ENCODE measurements at regions not wholly inside any gene's neighbourhood (a gene's known extent, or its start where the extent isn't known, plus 50 kb on each side); places are given as distances from the start of the nearest gene placed in this dataset.

DNA sequence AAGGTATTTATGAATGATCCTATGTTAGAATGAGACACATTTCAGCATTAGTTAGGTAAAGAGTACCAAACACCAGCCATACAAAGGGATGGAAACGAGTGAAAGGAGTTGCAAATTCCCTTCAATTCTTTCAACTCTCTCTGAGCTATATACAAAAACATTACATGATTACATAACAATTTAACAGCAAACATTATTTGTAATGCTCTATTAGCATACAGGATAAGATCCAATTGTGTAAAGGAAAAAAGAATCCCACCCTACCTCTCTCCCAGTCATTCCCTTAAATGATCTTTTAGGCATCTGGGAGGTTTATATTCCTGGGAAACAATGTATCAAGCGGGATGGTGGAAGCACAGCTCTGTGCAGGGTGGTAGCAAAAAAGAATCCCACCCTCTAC, 117.9 kb downstream of the RHOU start:
- TF ChIP-seq, protein P1, sequence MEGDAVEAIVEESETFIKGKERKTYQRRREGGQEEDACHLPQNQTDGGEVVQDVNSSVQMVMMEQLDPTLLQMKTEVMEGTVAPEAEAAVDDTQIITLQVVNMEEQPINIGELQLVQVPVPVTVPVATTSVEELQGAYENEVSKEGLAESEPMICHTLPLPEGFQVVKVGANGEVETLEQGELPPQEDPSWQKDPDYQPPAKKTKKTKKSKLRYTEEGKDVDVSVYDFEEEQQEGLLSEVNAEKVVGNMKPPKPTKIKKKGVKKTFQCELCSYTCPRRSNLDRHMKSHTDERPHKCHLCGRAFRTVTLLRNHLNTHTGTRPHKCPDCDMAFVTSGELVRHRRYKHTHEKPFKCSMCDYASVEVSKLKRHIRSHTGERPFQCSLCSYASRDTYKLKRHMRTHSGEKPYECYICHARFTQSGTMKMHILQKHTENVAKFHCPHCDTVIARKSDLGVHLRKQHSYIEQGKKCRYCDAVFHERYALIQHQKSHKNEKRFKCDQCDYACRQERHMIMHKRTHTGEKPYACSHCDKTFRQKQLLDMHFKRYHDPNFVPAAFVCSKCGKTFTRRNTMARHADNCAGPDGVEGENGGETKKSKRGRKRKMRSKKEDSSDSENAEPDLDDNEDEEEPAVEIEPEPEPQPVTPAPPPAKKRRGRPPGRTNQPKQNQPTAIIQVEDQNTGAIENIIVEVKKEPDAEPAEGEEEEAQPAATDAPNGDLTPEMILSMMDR (IDR thresholded peaks at IDR 0.05): no peak
- no peak for TF ChIP-seq POLR2A (IDR thresholded peaks at IDR 0.05)
